LNCAP (cell line): ENCODE measurements at regions not wholly inside any gene's neighbourhood (a gene's known extent, or its start where the extent isn't known, plus 50 kb on each side); places are given as distances from the start of the nearest gene placed in this dataset.

Source experiments
- CTCF ChIP-seq: fragments of 450-650 bp; IDR thresholded peaks from 2 replicates; pipeline ENCODE4 v1.5.1; 2017; ENCODE audit warnings: mild to moderate bottlenecking

- no peak for TF ChIP-seq CTCF
Measured at GRCh38 chr4:31575504-31575903, 855.3 kb downstream of the PCDH7 start.

GRCh38 chr4:31580843-31581242, 860.7 kb downstream of the PCDH7 start:
- TF ChIP-seq CTCF: no peak

- TF ChIP-seq CTCF: no peak
Measured at GRCh38 chr4:31585503-31585902, 865.3 kb downstream of the PCDH7 start.

GRCh38 chr4:31592293-31592692, 872.1 kb downstream of the PCDH7 start:
- no peak for TF ChIP-seq CTCF

GRCh38 chr4:31595496-31595895, 875.3 kb downstream of the PCDH7 start:
- no peak for TF ChIP-seq CTCF

GRCh38 chr4:31598639-31599038, 878.5 kb downstream of the PCDH7 start:
- TF ChIP-seq CTCF: no peak

- TF ChIP-seq CTCF: no peak
Measured at GRCh38 chr4:31601793-31602192, 881.6 kb downstream of the PCDH7 start.

- TF ChIP-seq CTCF: no peak
Measured at GRCh38 chr4:31613946-31614623, 893.9 kb downstream of the PCDH7 start.
